Stimulated activated CD4-positive, alpha-beta T cell treated with anti-CD3 and anti-CD28 coated beads, TNF-alpha, amount 100 ng/mL, for 48 hours (primary cell): ENCODE measurements at regions not wholly inside any gene's neighbourhood (a gene's known extent, or its start where the extent isn't known, plus 50 kb on each side); places are given as distances from the start of the nearest gene placed in this dataset.

Experiments used
- DNase-seq, 3 donors: peaks; one replicate each; pipeline ENCODE4 v3.0.0-alpha.2; 2020; ENCODE audit warnings: low read depth in 3 of 3

- no peak for DNase-seq
Measured at GRCh38 chr3:193928354-193929209, 207.4 kb upstream of the HES1 start.

DNA sequence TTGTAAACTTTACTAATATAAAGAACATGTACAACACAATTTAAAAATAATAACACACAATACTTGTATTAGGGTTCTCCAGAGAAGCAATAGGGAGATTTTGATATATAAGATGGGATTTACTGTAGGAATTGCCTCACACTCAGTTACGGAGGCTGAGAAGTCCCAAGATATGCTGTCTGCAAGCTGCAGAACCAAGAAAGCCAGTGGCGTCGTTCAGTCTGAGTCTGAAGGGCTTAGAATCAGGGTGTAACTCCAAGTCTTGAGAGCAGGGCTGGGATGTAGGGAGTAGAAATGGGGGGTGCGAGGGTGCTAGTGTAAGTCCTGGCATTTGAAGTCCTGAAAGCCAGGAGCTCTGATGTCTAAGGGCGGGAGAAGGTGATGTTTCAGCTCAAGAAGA lies 206.6 kb upstream of the HES1 start:
- DNase-seq, result no peak

- DNase-seq, result no peak
Measured at GRCh38 chr3:193929921-193930646, 205.9 kb upstream of the HES1 start.

DNA sequence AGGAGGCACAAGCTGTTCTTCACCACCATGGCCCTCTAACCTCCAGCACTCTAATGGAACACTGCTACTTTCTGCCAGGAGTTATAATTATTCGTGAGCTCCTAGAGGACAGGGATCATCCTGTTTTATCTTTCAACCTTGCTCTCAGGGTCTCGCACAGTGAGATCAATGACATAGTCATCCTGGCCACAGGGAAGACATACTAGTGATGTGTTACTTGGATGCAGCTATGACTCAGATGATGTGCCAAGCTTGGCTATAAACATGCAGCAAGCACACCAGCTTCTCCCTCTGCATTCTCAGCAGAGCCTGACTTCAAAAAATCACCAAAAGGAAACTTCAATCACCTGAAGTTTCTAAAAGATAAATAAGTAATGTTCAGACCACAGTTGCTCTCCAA lies 203.8 kb upstream of the HES1 start:
- no peak for DNase-seq

DNA sequence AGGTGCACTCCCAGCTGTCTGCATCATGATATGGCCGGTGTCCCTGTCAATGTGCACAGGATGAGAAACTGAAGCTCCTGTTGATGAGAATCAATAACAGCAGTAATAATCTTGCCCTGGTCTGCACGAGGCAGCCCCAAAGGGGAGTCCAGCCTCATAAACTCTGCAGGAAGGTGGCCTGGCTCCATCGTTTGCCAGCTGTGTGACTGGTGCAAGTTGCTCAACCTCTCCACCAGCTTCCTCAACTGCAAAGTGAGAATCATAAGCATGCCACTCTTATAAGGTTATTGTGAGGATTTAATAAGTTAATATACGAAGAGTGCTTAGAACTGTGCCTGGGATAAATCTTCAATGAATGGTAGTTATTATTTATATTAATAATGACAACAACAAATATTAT lies 203.4 kb upstream of the HES1 start:
- DNase-seq, result no peak

DNA sequence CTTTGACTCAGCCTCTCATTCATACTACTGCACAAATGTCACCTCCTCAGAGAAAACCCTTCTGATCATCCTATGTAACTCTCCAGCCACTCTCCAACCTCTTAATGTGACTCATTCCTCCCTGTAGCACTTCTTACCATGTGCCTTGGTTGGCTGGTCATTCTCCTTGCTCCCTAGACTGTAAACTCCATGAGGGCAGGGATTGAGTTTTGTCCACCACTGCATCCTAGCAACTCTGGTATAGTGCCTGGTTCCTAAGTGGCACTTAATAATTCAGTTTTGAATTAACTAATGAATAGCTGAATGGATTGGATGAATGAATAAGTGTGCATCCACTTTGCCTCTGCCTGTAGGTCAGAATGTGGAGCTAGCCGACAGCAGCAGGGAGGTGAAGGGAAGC lies 202.5 kb upstream of the HES1 start:
- no peak for DNase-seq

GRCh38 chr3:193935916-193936315 lies 200.0 kb upstream of the HES1 start:
- no peak for DNase-seq

- DNase-seq, result no peak
Measured at GRCh38 chr3:193938613-193939012, 197.3 kb upstream of the HES1 start.

DNA sequence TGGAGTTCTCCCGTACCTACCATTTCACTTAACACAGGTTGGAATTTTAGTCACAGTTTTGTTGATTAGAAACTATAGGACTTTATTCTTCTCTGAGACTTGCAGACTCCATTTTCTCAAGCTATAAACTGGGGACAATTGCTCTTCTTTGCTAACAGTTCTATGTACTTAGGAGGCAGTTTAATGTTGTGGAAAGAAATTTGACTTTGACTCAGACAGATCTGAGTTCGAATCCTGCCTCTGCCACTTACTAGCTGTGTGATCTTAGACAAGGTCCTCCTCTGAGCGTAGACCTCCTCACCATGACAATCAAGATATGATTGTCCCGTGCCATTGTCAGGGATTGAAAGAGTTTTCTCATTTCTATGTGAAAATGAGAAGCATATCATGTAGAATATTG lies 196.4 kb upstream of the HES1 start:
- no peak for DNase-seq

- DNase-seq, result no peak
Measured at GRCh38 chr3:193940526-193940925, 195.4 kb upstream of the HES1 start.

DNA sequence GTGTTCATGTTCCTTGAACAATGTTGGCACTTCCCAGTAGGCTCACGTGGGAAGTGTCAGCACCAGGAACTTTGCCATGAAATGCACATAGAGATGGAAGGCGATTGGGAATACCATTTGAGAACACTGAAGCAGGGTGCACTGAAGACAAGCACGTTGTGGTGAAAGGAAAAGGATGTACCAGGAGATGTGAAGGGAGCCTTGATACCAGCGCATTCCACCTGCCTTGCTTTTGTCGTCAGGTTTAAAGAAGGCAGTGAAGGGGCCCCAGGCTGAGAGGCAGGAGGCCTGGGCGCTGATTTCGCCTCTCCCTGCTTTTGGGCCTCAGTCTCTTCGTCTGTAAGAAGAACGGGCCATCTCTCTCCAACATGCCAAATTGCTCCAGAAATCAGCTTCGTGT lies 194.5 kb upstream of the HES1 start:
- no peak for DNase-seq

- DNase-seq, result no peak
Measured at GRCh38 chr3:193942516-193943055, 193.4 kb upstream of the HES1 start.

- no peak for DNase-seq
Measured at GRCh38 chr3:193943200-193943599, 192.7 kb upstream of the HES1 start.

- DNase-seq, result no peak
Measured at GRCh38 chr3:193943851-193944517, 192.0 kb upstream of the HES1 start.

GRCh38 chr3:193944518-193944884 lies 191.4 kb upstream of the HES1 start:
- DNase-seq, result no peak

- no peak for DNase-seq
Measured at GRCh38 chr3:193945143-193945542, 190.8 kb upstream of the HES1 start.

GRCh38 chr3:193946945-193947344 lies 189.0 kb upstream of the HES1 start:
- DNase-seq, result no peak

DNA sequence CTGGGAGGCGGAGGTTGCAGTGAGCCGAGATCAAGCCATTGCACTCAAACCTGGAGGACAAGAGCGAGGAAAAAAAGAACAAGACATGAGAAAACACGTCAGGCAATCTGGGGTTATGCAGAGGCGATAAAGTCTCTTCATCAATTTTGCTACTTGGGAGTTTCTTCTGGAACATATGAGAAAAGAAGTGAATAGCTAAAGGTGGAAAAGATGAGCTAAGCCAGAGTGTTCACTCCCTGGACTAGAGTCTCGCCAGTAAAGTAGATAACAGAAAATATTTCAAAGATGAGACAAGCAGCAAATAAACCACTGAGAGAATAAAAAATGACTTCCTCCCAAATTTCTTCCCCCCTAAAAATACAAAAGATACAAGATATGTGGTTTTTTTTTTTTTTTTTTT lies 188.4 kb upstream of the HES1 start:
- DNase-seq, result no peak

DNA sequence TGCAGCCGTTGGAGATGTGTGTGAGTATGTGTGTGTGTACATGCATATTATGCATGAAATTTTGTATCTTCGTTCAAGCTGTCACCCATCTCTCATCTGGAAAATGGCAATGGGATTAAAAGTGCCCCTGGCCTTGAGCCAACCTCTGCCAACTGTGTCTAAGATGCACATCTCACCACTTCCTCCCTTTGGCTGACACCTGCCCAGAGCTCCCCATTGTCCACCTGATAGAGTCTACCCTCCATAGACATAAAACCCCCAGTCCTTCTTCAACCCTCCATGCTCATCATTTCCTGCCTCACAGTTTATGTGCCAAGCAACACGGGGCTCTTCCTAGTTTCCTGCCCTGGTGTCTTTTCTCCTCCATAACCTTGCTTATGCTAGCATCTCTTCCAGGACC lies 187.5 kb upstream of the HES1 start:
- DNase-seq, result no peak

GRCh38 chr3:193951859-193952258 lies 184.1 kb upstream of the HES1 start:
- no peak for DNase-seq

- no peak for DNase-seq
Measured at GRCh38 chr3:193954752-193955151, 181.2 kb upstream of the HES1 start.

DNA sequence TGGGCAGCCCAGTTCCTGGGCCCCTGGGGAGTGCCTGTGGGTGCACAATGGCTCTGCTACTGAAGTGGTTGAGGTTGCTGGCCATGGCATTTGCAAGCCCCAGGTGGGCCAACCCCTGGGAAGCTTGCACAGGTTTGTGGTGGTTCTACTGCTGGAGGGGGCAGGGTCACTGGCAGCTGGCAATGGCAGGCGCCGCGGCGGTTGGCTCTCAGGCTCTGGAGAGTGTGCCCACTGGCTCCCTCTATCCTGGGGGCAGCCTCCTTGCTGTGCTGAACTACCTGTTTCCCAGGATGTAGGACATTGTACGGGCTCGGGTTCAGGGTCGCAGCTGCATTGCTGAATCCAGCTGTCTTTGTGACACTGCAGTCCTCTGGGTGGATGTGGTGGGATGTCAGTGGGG lies 180.2 kb upstream of the HES1 start:
- DNase-seq, result no peak

- DNase-seq, result no peak
Measured at GRCh38 chr3:193959861-193960260, 176.1 kb upstream of the HES1 start.
